HUES6 (cell line): ENCODE measurements at regions not wholly inside any gene's neighbourhood (a gene's known extent, or its start where the extent isn't known, plus 50 kb on each side); places are given as distances from the start of the nearest gene placed in this dataset.
"Not testable (repeated sequence)": the region's sequence is repeated elsewhere in the genome, so short reads cannot be mapped to it uniquely, and the experiment has no call there.

Source experiments
- H3K27ac ChIP-seq: 2 replicates; pipeline ENCODE4 v1.7.0; 2013; ENCODE audit warnings: low read depth, mild to moderate bottlenecking, low read length, inconsistent platforms
- H3K27me3 ChIP-seq: 2 replicates; pipeline ENCODE4 v1.6.1; 2013; ENCODE audit warnings: low read length; ENCODE audit not compliant: control insufficient read depth, insufficient read depth
- H3K36me3 ChIP-seq: 2 replicates; pipeline ENCODE4 v1.6.1; 2013; ENCODE audit warnings: low read length; ENCODE audit not compliant: control insufficient read depth, insufficient read depth
- H3K4me1 ChIP-seq: 2 replicates; pipeline ENCODE4 v1.6.1; 2013; ENCODE audit warnings: low read length; ENCODE audit not compliant: control insufficient read depth, insufficient read depth
- H3K4me3 ChIP-seq: 2 replicates; pipeline ENCODE4 v1.5.1; 2013; ENCODE audit warnings: low read depth, low read length
- H3K9ac ChIP-seq: one replicate; pipeline ENCODE4 v1.6.1; 2013; ENCODE audit warnings: mild to moderate bottlenecking, low read length
- H3K9me3 ChIP-seq: 2 replicates; pipeline ENCODE4 v1.6.1; 2013; ENCODE audit warnings: low read depth, low read length; ENCODE audit not compliant: control insufficient read depth, insufficient read depth

GRCh38 chr11:37277896-37278465 is 679.9 kb upstream of the RAG2 start:
- no peaks in the 10 kb centered on the region for H3K4me1 ChIP-seq
- no peaks in the 10 kb centered on the region for H3K27me3 ChIP-seq
- no peak overlapping the region for H3K9ac ChIP-seq
- no peak overlapping the region for H3K27ac ChIP-seq
- no peak overlapping the region for H3K4me3 ChIP-seq
- no peaks in the 10 kb centered on the region for H3K9me3 ChIP-seq
- no peaks in the 10 kb centered on the region for H3K36me3 ChIP-seq

- Histone ChIP-seq H3K4me3 (no peak overlapping the region), H3K9ac (no peak overlapping the region), H3K27me3 (no peaks in the 10 kb centered on the region), H3K9me3 (no peaks in the 10 kb centered on the region), H3K27ac (no peak overlapping the region), H3K36me3 (no peaks in the 10 kb centered on the region), H3K4me1 (no peaks in the 10 kb centered on the region)
These were observed 666.7 kb upstream of the RAG2 start for GRCh38 chr11:37264783-37265182.

- H3K4me1 ChIP-seq = no peaks in the 10 kb centered on the region; the same call in 1 of the 2 replicates
- no peaks in the 10 kb centered on the region for H3K9me3 ChIP-seq
- H3K4me3 ChIP-seq = no peak overlapping the region
- no peak overlapping the region for H3K9ac ChIP-seq
- H3K27me3 ChIP-seq = no peaks in the 10 kb centered on the region
- no peak overlapping the region for H3K27ac ChIP-seq
- no peaks in the 10 kb centered on the region for H3K36me3 ChIP-seq
These were observed 666.0 kb upstream of the RAG2 start for GRCh38 chr11:37264060-37264459.

GRCh38 chr11:37263467-37263866 is 665.4 kb upstream of the RAG2 start:
- H3K9me3 ChIP-seq, H3K4me1 ChIP-seq, H3K27me3 ChIP-seq, H3K27ac ChIP-seq, H3K4me3 ChIP-seq, H3K36me3 ChIP-seq, H3K9ac ChIP-seq: not testable (repeated sequence)

- no peak overlapping the region for H3K27ac ChIP-seq
- H3K9ac ChIP-seq = no peak overlapping the region
- H3K27me3 ChIP-seq = no peaks in the 10 kb centered on the region
- H3K4me3 ChIP-seq = no peak overlapping the region
- no peaks in the 10 kb centered on the region for H3K9me3 ChIP-seq
- no peaks in the 10 kb centered on the region for H3K36me3 ChIP-seq
- H3K4me1 ChIP-seq = no peaks in the 10 kb centered on the region; the same call in 1 of the 2 replicates
These were observed 661.7 kb upstream of the RAG2 start for GRCh38 chr11:37259734-37260133.

GRCh38 chr11:37248145-37248544 is 650.1 kb upstream of the RAG2 start:
- Histone ChIP-seq H3K9ac (no peak overlapping the region), H3K27me3 (no peaks in the 10 kb centered on the region), H3K36me3 (no peaks in the 10 kb centered on the region), H3K27ac (no peak overlapping the region), H3K9me3 (peaks cover 3% of the 10 kb centered on the region; the same call in 1 of the 2 replicates), H3K4me3 (no peak overlapping the region), H3K4me1 (no peaks in the 10 kb centered on the region)

GRCh38 chr11:37246092-37246491 is 648.1 kb upstream of the RAG2 start:
- not testable (repeated sequence) for H3K9ac ChIP-seq, H3K27ac ChIP-seq, H3K4me3 ChIP-seq, H3K4me1 ChIP-seq, H3K9me3 ChIP-seq, H3K27me3 ChIP-seq, H3K36me3 ChIP-seq

- Histone ChIP-seq H3K9ac (no peak overlapping the region), H3K4me1 (no peaks in the 10 kb centered on the region), H3K4me3 (no peak overlapping the region)
These were observed 632.8 kb upstream of the RAG2 start for GRCh38 chr11:37230865-37231264.

GRCh38 chr11:37223962-37224361 is 625.9 kb upstream of the RAG2 start:
- Histone ChIP-seq H3K36me3 (no peaks in the 10 kb centered on the region), H3K9me3 (peaks cover 18% of the 10 kb centered on the region), H3K9ac (no peak overlapping the region), H3K4me3 (no peak overlapping the region), H3K27ac (no peak overlapping the region), H3K27me3 (no peaks in the 10 kb centered on the region), H3K4me1 (no peaks in the 10 kb centered on the region)

More at GRCh38 chr11:37230865-37231264, 632.8 kb upstream of the RAG2 start:
- Histone ChIP-seq H3K36me3 (no peaks in the 10 kb centered on the region), H3K27me3 (no peaks in the 10 kb centered on the region), H3K9me3 (peaks cover 3% of the 10 kb centered on the region; the same call in 1 of the 2 replicates), H3K27ac (no peak overlapping the region)

GRCh38 chr11:37203006-37203405 is 605.0 kb upstream of the RAG2 start:
- Histone ChIP-seq H3K36me3 (no peaks in the 10 kb centered on the region), H3K9ac (no peak overlapping the region), H3K27ac (no peak overlapping the region), H3K9me3 (peaks cover 3% of the 10 kb centered on the region; the same call in 1 of the 2 replicates), H3K27me3 (no peaks in the 10 kb centered on the region), H3K4me3 (no peak overlapping the region), H3K4me1 (peaks cover 13% of the 10 kb centered on the region)

- Histone ChIP-seq H3K9ac (no peak overlapping the region), H3K4me3 (no peak overlapping the region), H3K27me3 (no peaks in the 10 kb centered on the region), H3K27ac (no peak overlapping the region), H3K9me3 (peaks cover 16% of the 10 kb centered on the region), H3K4me1 (peaks cover 13% of the 10 kb centered on the region), H3K36me3 (no peaks in the 10 kb centered on the region)
These were observed 601.0 kb upstream of the RAG2 start for GRCh38 chr11:37199082-37199481.

GRCh38 chr11:37184326-37184725 is 586.3 kb upstream of the RAG2 start:
- Histone ChIP-seq H3K9me3 (peaks cover 7% of the 10 kb centered on the region), H3K36me3 (no peaks in the 10 kb centered on the region), H3K9ac (no peak overlapping the region)

More at GRCh38 chr11:37184326-37184725, 586.3 kb upstream of the RAG2 start:
- Histone ChIP-seq H3K4me1 (no peaks in the 10 kb centered on the region; the same call in 1 of the 2 replicates), H3K27ac (no peak overlapping the region), H3K27me3 (no peaks in the 10 kb centered on the region), H3K4me3 (no peak overlapping the region)
